Smooth muscle cell (in vitro differentiated cells): ENCODE measurements at regions not wholly inside any gene's neighbourhood (a gene's known extent, or its start where the extent isn't known, plus 50 kb on each side); places are given as distances from the start of the nearest gene placed in this dataset.
"Not testable (repeated sequence)": the region's sequence is repeated elsewhere in the genome, so short reads cannot be mapped to it uniquely, and the experiment has no call there.

ENCODE experiments used
- DNase-seq: peaks from one replicate; lab custom pipeline; 2025; ENCODE audit not compliant: unreplicated experiment; lab: John Stamatoyannopoulos, UW
- H2AFZ ChIP-seq: fragments of 200-600 bp; sonication (generic); 2 replicates; pipeline ENCODE4 v1.6.0; 2016; ENCODE audit warnings: antibody characterized with exemption, low read depth, mild to moderate bottlenecking
- H3F3A ChIP-seq: fragments of 200-600 bp; sonication (generic); 2 replicates; pipeline ENCODE4 v1.6.0; 2017; ENCODE audit warnings: antibody characterized with exemption, low read depth
- H3K27ac ChIP-seq: fragments of 200-600 bp; sonication (generic); 2 replicates; pipeline ENCODE4 v1.5.1; 2016; ENCODE audit warnings: low read depth, mild to moderate bottlenecking
- H3K27me3 ChIP-seq: fragments of 200-600 bp; sonication (generic); 2 replicates; pipeline ENCODE4 v1.6.1; 2016; ENCODE audit warnings: low read depth, mild to moderate bottlenecking
- H3K36me3 ChIP-seq: fragments of 200-600 bp; sonication (generic); 2 replicates; pipeline ENCODE4 v1.5.1; 2016; ENCODE audit warnings: low read depth
- H3K4me1 ChIP-seq: fragments of 200-600 bp; sonication (generic); 2 replicates; pipeline ENCODE4 v1.5.1; 2016; ENCODE audit warnings: low read depth
- H3K4me2 ChIP-seq: fragments of 200-600 bp; sonication (generic); 2 replicates; pipeline ENCODE4 v1.6.0; 2016; ENCODE audit warnings: mild to moderate bottlenecking
- H3K4me3 ChIP-seq: fragments of 200-600 bp; sonication (generic); 2 replicates; pipeline ENCODE4 v1.5.1; 2016; ENCODE audit warnings: mild to moderate bottlenecking
- H3K79me2 ChIP-seq: fragments of 200-600 bp; sonication (generic); 2 replicates; pipeline ENCODE4 v1.6.0; 2016; ENCODE audit warnings: low read depth, mild to moderate bottlenecking
- H3K9ac ChIP-seq: fragments of 200-600 bp; sonication (generic); 2 replicates; pipeline ENCODE4 v1.6.0; 2016; ENCODE audit warnings: low read depth
- H3K9me3 ChIP-seq: fragments of 200-600 bp; sonication (generic); replicated peaks from 2 replicates; pipeline ENCODE4 v1.5.1; 2016; ENCODE audit warnings: low read depth
- H4K20me1 ChIP-seq: fragments of 200-600 bp; sonication (generic); 2 replicates; pipeline ENCODE4 v1.6.0; 2016; ENCODE audit warnings: low read depth
- CTCF ChIP-seq: fragments of 200-600 bp; sonication (generic); IDR thresholded peaks from 2 replicates; pipeline ENCODE4 v1.5.1; 2017; ENCODE audit warnings: borderline replicate concordance, mild to moderate bottlenecking, antibody characterized with exemption; ENCODE audit not compliant: insufficient read depth, poor library complexity, severe bottlenecking
- WGBS: methylation state at CpG from one replicate; pipeline ENCODE4 v1.1.7; 2016; ENCODE audit warnings: low lambda C conversion rate; 5-methylcytosine and 5-hydroxymethylcytosine counted together

GRCh38 chr12:131413006-131413405, 297.9 kb upstream of the SFSWAP start:
- WGBS = 86% methylated on average over 8 of the region's 8 CpGs
- H3K79me2 ChIP-seq = no peaks in the 10 kb centered on the region
- H3K36me3 ChIP-seq = no peaks in the 10 kb centered on the region
- H3K27me3 ChIP-seq = no peaks in the 10 kb centered on the region
- H3K4me3 ChIP-seq = no peak overlapping the region
- no peak for DNase-seq
- no peak overlapping the region for H2AFZ ChIP-seq
- H3K4me2 ChIP-seq = no peak overlapping the region
- H3K4me1 ChIP-seq = no peaks in the 10 kb centered on the region
- no peaks in the 10 kb centered on the region for H4K20me1 ChIP-seq
- H3K9ac ChIP-seq = no peak overlapping the region
- H3K9me3 ChIP-seq = no peaks in the 10 kb centered on the region
- H3K27ac ChIP-seq = no peak overlapping the region
- TF ChIP-seq CTCF = no peak
- H3F3A ChIP-seq = no peaks in the 10 kb centered on the region

GRCh38 chr12:131413471-131413870, 297.4 kb upstream of the SFSWAP start:
- WGBS = 83% methylated on average over 11 of the region's 12 CpGs
- Histone ChIP-seq H3K4me1 (no peaks in the 10 kb centered on the region), H3K79me2 (no peaks in the 10 kb centered on the region)

GRCh38 chr12:131414155-131414922, 296.6 kb upstream of the SFSWAP start:
- not testable (repeated sequence) for H3K36me3 ChIP-seq, DNase-seq, H3F3A ChIP-seq, H3K9me3 ChIP-seq, H4K20me1 ChIP-seq, H3K27me3 ChIP-seq, H3K4me1 ChIP-seq, H3K4me3 ChIP-seq, H3K79me2 ChIP-seq, H3K9ac ChIP-seq, H3K27ac ChIP-seq, H2AFZ ChIP-seq, H3K4me2 ChIP-seq
- 90% methylated on average over 14 of the region's 20 CpGs for WGBS

More at GRCh38 chr12:131413471-131413870, 297.4 kb upstream of the SFSWAP start:
- Histone ChIP-seq H3K27me3 (no peaks in the 10 kb centered on the region), H3K27ac (no peak overlapping the region), H3K9ac (no peak overlapping the region), H3K4me2 (no peak overlapping the region), H3F3A (no peaks in the 10 kb centered on the region), H3K36me3 (no peaks in the 10 kb centered on the region), H2AFZ (no peak overlapping the region), H3K9me3 (no peaks in the 10 kb centered on the region), H4K20me1 (no peaks in the 10 kb centered on the region), H3K4me3 (no peak overlapping the region)
- no peak for DNase-seq
- TF ChIP-seq CTCF = no peak

- H3K79me2 ChIP-seq = no peaks in the 10 kb centered on the region
- H3F3A ChIP-seq = no peaks in the 10 kb centered on the region
- no peak overlapping the region for H3K9ac ChIP-seq
- no peaks in the 10 kb centered on the region for H3K4me1 ChIP-seq
- H2AFZ ChIP-seq = no peak overlapping the region
- H3K4me2 ChIP-seq = no peak overlapping the region
- TF ChIP-seq CTCF = no peak
- no peaks in the 10 kb centered on the region for H4K20me1 ChIP-seq
- no peak for DNase-seq
- no peak overlapping the region for H3K27ac ChIP-seq
- H3K9me3 ChIP-seq = no peaks in the 10 kb centered on the region
- H3K4me3 ChIP-seq = no peak overlapping the region
- WGBS = 75% methylated on average over 4 of the region's 4 CpGs
- H3K27me3 ChIP-seq = no peaks in the 10 kb centered on the region
- H3K36me3 ChIP-seq = no peaks in the 10 kb centered on the region
Measured at GRCh38 chr12:131415781-131416180, 295.1 kb upstream of the SFSWAP start.
